Gastrocnemius medialis (tissue), 4 donors: ENCODE measurements at regions not wholly inside any gene's neighbourhood (a gene's known extent, or its start where the extent isn't known, plus 50 kb on each side); places are given as distances from the start of the nearest gene placed in this dataset.

Experiments used
- ATAC-seq, 2 donors: fragments of 150-250 bp; one replicate each; pipeline ENCODE4 v1.9.1; 2016
- DNase-seq, 2 donors: peaks; one replicate each; pipeline ENCODE4 v3.0.0-alpha.2; 2019
- H3K27ac ChIP-seq, 4 donors: fragments of 200-600 bp; sonication (generic); 1 replicate in 1 of 4; 2 replicates in 3 of 4; pipeline ENCODE4 v1.5.1; 2016 to 2018; ENCODE audit warnings: mild to moderate bottlenecking in 2 of 4, moderate library complexity in 1 of 4
- H3K27me3 ChIP-seq, 3 donors: fragments of 200-600 bp; sonication (generic) in 2 of 3; 1 replicate in 1 of 3; 2 replicates in 2 of 3; pipeline versions ENCODE4 v1.5.1 to v1.6.0; 2016 to 2019; ENCODE audit warnings: mild to moderate bottlenecking in 1 of 3, moderate library complexity in 1 of 3
- H3K36me3 ChIP-seq, 2 donors: fragments of 200-600 bp; sonication (generic) in 1 of 2; one replicate each; pipeline ENCODE4 v1.5.1; 2017 to 2018
- H3K4me1 ChIP-seq, 2 donors: fragments of 200-600 bp; sonication (generic) in 1 of 2; one replicate each; pipeline ENCODE4 v1.5.1; 2016 to 2017; ENCODE audit warnings: mild to moderate bottlenecking in 2 of 2
- H3K4me3 ChIP-seq, 4 donors: fragments of 200-600 bp; sonication (generic) in 3 of 4; 1 replicate in 1 of 4; 2 replicates in 3 of 4; pipeline ENCODE4 v1.5.1; 2016 to 2019; ENCODE audit warnings: mild to moderate bottlenecking in 2 of 4
- H3K9me3 ChIP-seq, 3 donors: fragments of 200-600 bp; sonication (generic) in 2 of 3; 1 replicate in 1 of 3; 2 replicates in 2 of 3; pipeline ENCODE4 v1.5.1; 2016 to 2019
- CTCF ChIP-seq, 5 experiments: fragments of 450-650 bp in 3 of 5; fragments of 200-600 bp in 2 of 5; sonication (generic) in 2 of 5; IDR thresholded peaks in 4 of 5; conservative IDR thresholded peaks in 1 of 5; 1 replicate in 4 of 5; 2 replicates in 1 of 5; pipeline ENCODE4 v1.5.1; 2016 to 2019; ENCODE audit warnings: antibody characterized with exemption in 5 of 5, mild to moderate bottlenecking in 3 of 5, moderate library complexity in 3 of 5
- POLR2A ChIP-seq, 2 donors: fragments of 450-650 bp; IDR thresholded peaks; one replicate each; pipeline ENCODE4 v1.6.1; 2017; ENCODE audit warnings: antibody characterized with exemption in 2 of 2, mild to moderate bottlenecking in 2 of 2, moderate library complexity in 2 of 2
- in situ Hi-C, 4 donors: fragments of 200-750 bp; cut with MboI; loops; one replicate each; pipeline versions ENCODE4 v1.15.0 to v1.8.0; 2017; ENCODE audit warnings: low sequenced_read_pairs in 4 of 4
- intact Hi-C: fragments of 100-400 bp; cut with DNase I; formaldehyde crosslinking; loops from one replicate; pipeline ENCODE4 v1.15.1; 2023; ENCODE audit warnings: low total_unique reads

DNA sequence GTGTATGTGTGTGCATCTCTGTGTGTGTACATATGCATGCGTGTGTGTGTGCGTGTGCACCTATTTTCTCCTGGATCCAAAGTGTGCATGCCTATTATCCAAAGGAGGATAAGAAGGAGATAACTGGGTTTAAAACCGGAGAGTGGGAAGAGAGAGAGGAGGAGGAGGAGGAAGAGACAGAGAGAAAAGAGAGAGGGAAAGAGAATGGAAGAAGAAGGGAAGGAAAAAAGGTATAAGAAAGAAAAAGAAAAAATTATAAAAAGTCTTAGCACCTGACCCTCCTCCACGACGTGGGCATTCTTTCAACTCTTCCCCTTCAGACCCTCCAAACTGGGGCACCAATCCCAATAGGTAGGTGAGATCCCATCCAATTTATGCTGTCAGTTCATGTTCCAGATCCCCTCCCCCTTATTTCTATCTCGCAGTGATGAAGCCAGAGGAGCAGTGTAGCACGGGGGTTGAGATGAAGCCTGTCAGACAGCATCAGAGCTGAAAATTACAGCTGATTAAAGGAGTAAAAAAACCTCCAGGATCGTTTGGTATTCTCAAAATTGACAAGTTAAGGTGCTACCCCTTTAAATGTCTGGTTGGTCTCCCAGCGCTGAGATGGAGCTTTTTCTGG lies 386.7 kb upstream of the ATP5MC3 start:
- no peak for ATAC-seq
- in situ Hi-C loops = no loop called here
- H3K4me3 ChIP-seq = peak overlapping the region in 1 of 4 donors; percentile 4

DNA sequence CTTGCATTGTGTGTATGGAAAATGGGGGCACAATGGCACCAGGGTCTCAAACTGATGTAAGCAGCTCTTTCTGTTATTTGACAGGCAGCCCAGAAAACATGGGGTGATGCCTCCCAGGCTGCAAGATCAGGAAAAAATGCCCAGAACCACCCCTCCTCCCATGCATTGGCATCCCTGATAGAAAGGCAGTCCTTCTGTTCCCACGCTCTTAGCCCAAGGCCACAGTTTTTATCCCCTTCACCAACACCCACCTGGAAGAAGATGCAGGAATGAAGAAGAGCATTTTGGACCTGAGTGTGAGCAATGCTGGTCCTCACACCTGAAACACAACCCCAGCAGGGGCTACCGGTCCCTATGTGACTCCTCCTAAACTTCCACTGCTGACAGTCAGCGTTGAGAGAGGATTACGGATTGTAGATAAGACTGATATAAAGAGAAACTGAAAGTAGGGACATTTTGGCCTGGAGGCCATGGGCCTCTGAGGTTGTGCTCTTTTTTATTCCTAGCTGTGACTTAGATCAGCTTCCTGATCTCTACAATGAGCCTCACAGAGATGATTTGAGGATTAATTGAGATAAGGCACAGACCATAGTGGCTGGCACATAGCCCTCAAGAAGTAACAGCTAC lies 386.0 kb upstream of the ATP5MC3 start:
- Histone ChIP-seq H3K4me1 (no peaks in the 10 kb centered on the region), H3K27me3 (no peaks in the 10 kb centered on the region), H3K4me3 (peak overlapping the region in 2 of 4 donors; percentile 4 to 25), H3K36me3 (no peaks in the 10 kb centered on the region), H3K27ac (no peak overlapping the region), H3K9me3 (no peaks in the 10 kb centered on the region)
- in situ Hi-C loops (no loop called here), intact Hi-C loops (no loop called here)
- ATAC-seq (no peak), DNase-seq (no peak)
- no peak for TF ChIP-seq CTCF (IDR thresholded peaks at IDR 0.05 in 4 of 5, conservative IDR thresholded peaks at IDR 0.05 in 1 of 5)
- TF ChIP-seq POLR2A (IDR thresholded peaks at IDR 0.05) = no peak

More for the DNA sequence above, 386.7 kb upstream of the ATP5MC3 start:
- H3K36me3 ChIP-seq = no peaks in the 10 kb centered on the region
- TF ChIP-seq CTCF (IDR thresholded peaks at IDR 0.05 in 4 of 5, conservative IDR thresholded peaks at IDR 0.05 in 1 of 5) = no peak
- TF ChIP-seq POLR2A (IDR thresholded peaks at IDR 0.05) = no peak
- no peak for DNase-seq
- intact Hi-C loops = no loop called here
- no peaks in the 10 kb centered on the region for H3K27me3 ChIP-seq
- no peaks in the 10 kb centered on the region for H3K9me3 ChIP-seq
- H3K4me1 ChIP-seq = no peaks in the 10 kb centered on the region
- H3K27ac ChIP-seq = no peak overlapping the region

DNA sequence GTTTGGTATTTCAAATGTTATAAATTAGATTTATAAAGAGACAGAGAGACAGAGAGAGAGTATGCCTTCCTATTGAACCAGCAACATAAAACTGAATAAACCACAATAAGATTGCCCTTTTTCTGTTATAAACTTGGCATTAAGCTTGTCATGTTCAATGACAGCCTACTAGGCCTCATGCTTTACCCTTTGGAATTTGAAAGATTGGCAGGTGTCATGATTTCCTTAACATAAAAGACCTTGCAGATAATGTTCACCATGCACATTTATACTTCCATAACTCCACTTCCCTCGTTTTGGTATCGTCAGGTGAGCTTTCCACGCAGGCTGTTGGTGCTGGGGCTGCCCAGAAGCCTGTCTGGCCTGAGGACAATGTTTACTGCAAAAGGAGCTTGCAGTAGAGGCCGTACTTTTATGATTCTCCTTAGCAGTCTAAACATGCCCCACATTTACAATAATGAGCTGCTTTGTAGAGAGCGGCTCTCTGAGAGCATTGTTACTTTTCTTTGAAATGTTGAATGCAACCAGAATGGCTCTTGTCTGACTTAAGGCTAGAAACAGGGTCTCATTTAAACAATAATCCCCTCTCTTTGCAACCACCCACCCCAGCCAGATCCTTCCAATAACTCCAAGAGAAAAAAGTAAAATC lies 379.1 kb upstream of the ATP5MC3 start:
- in situ Hi-C loops (no loop called here), intact Hi-C loops (no loop called here)
- Histone ChIP-seq H3K9me3 (no peaks in the 10 kb centered on the region), H3K4me3 (no peak overlapping the region), H3K27me3 (no peaks in the 10 kb centered on the region), H3K27ac (no peak overlapping the region), H3K36me3 (no peaks in the 10 kb centered on the region), H3K4me1 (no peaks in the 10 kb centered on the region)
- TF ChIP-seq CTCF (IDR thresholded peaks at IDR 0.05 in 4 of 5, conservative IDR thresholded peaks at IDR 0.05 in 1 of 5) (no peak), POLR2A (IDR thresholded peaks at IDR 0.05) (no peak)
- DNase-seq = no peak
- ATAC-seq = no peak

DNA sequence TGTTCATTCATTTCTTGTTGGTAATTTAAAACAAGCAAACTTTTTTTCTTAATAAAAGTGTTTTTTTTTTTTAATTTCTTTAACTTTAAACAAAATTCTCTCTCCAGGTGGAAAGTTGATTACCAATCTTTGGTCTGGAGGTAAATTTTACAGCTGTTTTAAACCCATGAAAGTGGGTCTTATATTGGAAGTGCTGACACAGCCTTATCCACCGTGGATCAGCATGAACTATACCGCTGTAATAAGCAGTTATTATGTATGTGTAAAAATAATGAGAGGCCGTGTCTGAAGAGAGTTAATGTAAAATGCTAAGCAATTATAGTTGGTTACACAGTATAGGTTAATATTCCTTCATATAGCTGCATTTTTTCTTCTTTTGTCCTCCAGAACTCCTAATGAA lies 378.1 kb upstream of the ATP5MC3 start:
- no peaks in the 10 kb centered on the region for H3K36me3 ChIP-seq
- intact Hi-C loops = no loop called here
- no peaks in the 10 kb centered on the region for H3K9me3 ChIP-seq
- no peak overlapping the region for H3K4me3 ChIP-seq
- no peak for TF ChIP-seq CTCF (IDR thresholded peaks at IDR 0.05 in 4 of 5, conservative IDR thresholded peaks at IDR 0.05 in 1 of 5)
- no peak for TF ChIP-seq POLR2A (IDR thresholded peaks at IDR 0.05)
- H3K4me1 ChIP-seq = no peaks in the 10 kb centered on the region
- DNase-seq = no peak
- H3K27me3 ChIP-seq = no peaks in the 10 kb centered on the region
- in situ Hi-C loops = no loop called here
- H3K27ac ChIP-seq = no peak overlapping the region
- ATAC-seq = no peak
